22Rv1 (cell line): ENCODE measurements at regions not wholly inside any gene's neighbourhood (a gene's known extent, or its start where the extent isn't known, plus 50 kb on each side); places are given as distances from the start of the nearest gene placed in this dataset.

ENCODE experiments used
- H3K27ac ChIP-seq: fragments of 450-650 bp; 2 replicates; pipeline ENCODE4 v1.5.1; 2017
- ZFX ChIP-seq: fragments of 450-650 bp; IDR thresholded peaks from 2 replicates; pipeline ENCODE4 v1.6.1; 2017; ENCODE audit warnings: antibody characterized with exemption, borderline replicate concordance
- TF ChIP-seq, protein P1 (sequence below): fragments of 450-650 bp; IDR thresholded peaks from 2 replicates; pipeline ENCODE4 v1.5.1; 2017; ENCODE audit warnings: mild to moderate bottlenecking

DNA sequence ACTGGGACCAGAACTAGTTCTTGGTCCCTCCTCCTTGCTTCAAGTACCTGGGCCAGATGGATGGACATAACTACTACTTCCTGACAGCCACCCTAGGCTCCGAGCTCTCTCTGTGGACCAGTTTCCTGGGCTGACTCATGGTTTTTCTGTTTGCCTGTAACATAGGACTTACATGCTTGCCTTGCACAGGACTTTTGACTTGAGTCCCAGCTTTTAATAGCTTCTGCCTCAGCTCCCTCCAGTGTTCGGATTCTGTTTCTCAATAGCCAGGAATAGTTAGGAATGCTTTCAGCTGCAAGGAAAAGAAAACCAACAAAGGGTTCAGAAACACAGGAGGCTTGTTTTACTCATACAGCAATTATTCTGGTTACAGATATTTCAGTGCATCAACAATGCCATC, 405.9 kb downstream of the ZNF536 start:
- TF ChIP-seq, protein P1, sequence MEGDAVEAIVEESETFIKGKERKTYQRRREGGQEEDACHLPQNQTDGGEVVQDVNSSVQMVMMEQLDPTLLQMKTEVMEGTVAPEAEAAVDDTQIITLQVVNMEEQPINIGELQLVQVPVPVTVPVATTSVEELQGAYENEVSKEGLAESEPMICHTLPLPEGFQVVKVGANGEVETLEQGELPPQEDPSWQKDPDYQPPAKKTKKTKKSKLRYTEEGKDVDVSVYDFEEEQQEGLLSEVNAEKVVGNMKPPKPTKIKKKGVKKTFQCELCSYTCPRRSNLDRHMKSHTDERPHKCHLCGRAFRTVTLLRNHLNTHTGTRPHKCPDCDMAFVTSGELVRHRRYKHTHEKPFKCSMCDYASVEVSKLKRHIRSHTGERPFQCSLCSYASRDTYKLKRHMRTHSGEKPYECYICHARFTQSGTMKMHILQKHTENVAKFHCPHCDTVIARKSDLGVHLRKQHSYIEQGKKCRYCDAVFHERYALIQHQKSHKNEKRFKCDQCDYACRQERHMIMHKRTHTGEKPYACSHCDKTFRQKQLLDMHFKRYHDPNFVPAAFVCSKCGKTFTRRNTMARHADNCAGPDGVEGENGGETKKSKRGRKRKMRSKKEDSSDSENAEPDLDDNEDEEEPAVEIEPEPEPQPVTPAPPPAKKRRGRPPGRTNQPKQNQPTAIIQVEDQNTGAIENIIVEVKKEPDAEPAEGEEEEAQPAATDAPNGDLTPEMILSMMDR, result no peak
- no peak for TF ChIP-seq ZFX
- no peak overlapping the region for H3K27ac ChIP-seq

- H3K27ac ChIP-seq, result no peak overlapping the region
- TF ChIP-seq, protein P1, result no peak
- TF ChIP-seq ZFX, result no peak
These were observed 403.8 kb downstream of the ZNF536 start for GRCh38 chr19:30775956-30776355.

DNA sequence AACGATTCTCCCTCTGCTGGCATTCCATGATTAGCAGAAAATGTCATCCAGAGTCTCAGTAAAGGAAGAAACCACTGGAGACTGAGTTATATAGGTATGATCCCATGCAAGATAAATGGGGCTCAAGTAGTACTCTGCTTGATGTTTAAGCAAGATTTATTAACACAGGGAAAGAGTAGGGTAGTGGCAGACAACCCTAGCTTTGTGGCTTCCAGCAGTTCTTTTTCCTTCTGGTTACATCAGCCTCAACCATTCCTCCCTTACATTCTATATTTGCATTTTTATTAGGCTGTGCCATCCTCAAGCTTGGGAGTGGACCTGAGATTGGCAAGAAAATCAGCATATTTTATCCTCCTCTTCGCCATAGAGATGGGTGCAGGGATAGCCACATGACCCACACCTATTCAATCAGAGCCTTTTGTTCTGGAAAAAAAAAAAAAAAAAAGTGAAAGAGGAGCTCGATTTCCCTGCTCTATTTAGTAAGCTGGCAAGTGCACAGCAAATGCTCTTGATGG, 402.1 kb downstream of the ZNF536 start:
- no peak overlapping the region for H3K27ac ChIP-seq
- TF ChIP-seq ZFX, result no peak
- TF ChIP-seq, protein P1, result no peak

- no peak overlapping the region for H3K27ac ChIP-seq
- no peak for TF ChIP-seq ZFX
- TF ChIP-seq, protein P1, result no peak
These were observed 390.5 kb downstream of the ZNF536 start for GRCh38 chr19:30762651-30763050.

- TF ChIP-seq ZFX, result no peak
- TF ChIP-seq, protein P1, result no peak
These were observed 387.8 kb downstream of the ZNF536 start for GRCh38 chr19:30760014-30760413.

GRCh38 chr19:30757837-30758617, 385.8 kb downstream of the ZNF536 start:
- no peak overlapping the region for H3K27ac ChIP-seq
- TF ChIP-seq ZFX, result no peak
- TF ChIP-seq, protein P1, result no peak

More at GRCh38 chr19:30760014-30760413, 387.8 kb downstream of the ZNF536 start:
- no peak overlapping the region for H3K27ac ChIP-seq
